HG02623 (cell line): ENCODE measurements at regions not wholly inside any gene's neighbourhood (a gene's known extent, or its start where the extent isn't known, plus 50 kb on each side); places are given as distances from the start of the nearest gene placed in this dataset.

Experiments
- ATAC-seq: cut with Tn5 transposase; IDR thresholded peaks from one replicate; pipeline ENCODE4 v1.9.1; 2021; ENCODE audit warnings: moderate library complexity; ENCODE audit not compliant: unreplicated experiment

DNA sequence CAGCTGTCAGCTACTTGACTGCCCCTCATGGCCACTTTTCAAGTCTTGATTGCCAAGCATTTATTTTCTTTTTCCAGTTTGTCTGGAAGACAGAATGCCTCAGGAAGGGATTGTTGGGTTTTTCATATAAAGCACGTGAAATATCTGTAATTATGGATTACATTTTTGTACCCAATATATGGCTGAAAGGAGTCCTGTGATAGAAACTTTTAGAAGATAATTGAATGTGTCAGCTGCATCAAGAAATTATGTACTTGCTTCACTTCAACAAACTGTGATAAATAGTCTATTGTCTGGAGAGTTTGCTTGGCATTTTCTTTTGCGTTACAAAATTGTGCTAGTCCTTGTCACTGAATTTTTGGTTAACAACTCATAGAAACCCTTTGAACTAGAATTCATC is 247.9 kb upstream of the SLCO3A1 start:
- ATAC-seq: no peak

DNA sequence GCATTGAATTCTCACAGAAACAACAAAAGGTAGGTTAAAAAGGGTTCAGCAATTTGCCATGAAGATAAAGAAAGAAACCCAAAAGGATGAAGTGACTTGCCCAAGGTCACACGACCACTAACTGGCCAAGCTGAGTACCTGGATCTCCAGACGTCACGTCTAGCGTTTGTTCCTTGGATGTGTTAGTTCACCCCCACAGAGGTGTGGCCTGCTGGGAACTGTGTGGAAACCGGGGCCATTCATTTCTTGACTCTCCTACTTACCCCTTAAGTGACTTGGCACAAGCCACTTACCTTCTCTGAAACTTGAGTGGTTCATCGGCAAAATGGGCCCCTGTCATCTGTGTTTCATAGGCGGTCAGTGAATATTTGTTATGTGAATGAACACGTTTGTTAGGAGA is 244.3 kb upstream of the SLCO3A1 start:
- no peak for ATAC-seq

DNA sequence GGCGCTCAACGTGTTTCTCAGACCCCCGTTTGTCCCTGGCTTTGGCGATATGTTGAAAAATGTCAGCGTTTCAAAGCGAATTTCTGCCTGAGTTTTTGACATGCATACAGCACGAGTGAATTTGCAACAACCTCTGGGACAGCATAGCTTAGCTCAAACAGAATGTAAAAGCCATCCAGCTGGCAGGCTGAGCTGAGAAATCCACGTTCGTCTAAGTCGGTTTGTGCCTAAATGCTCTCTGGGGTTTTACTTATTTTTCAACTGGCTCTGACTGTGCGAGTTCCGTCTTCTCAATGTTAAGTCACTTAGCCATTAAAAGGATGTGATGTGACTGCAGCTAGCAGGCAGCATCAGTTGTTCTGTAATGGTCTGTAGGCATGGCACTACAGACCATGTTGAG is 243.5 kb upstream of the SLCO3A1 start:
- no peak for ATAC-seq

DNA sequence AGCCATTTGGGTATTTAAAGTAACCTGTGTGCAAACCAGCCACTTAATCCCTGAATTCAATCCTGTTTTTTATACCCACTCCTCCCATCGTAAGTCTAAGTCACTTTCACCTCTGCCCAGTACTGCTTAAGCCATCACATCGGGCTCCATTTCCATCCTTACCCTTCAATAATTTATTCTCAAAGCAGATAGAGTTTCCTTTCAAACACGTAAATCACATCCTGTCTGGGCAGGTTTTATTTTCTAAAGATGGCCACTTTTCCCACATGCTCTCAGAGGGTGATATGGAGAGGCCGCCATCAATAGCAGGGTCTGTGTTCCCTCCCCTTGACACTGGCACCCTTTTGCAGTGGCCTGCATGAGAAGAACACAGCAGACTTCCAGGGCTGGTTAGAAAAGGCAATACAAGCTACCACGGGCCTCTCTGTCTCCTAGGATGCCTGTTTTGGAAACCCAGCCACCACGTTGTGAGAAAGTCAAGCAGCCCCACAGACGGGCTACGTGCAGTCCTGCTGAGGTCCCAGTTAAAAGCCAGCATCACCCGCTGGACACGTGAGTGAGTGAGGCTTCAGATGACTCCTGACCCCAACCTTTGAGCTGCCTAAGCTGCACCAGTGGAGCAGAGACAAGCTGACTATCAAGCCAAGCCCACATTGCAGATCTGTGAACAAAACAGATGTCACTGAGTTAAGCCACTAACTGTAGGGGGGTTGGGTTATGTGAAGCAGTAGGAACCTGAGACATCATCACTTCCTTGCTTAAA is 241.8 kb upstream of the SLCO3A1 start:
- no peak for ATAC-seq

DNA sequence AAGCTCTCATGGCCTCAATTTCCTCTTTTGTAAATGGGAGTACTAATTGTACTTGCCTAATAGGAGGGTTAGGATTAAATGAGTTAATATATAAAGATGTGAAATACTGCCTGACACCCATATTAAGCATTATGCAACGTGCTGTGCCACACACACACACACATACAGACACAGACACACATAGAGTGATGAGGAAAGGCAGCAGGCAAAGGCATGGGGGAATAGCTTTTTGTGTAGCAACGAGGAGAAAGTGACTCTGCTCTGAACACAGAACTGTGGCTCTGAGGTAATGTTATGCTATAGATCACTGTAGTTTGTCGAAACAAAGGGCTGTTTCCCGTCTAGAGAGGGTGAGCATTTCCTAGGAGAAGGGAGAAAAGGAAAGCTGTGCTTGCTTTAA is 233.3 kb upstream of the SLCO3A1 start:
- ATAC-seq: no peak

DNA sequence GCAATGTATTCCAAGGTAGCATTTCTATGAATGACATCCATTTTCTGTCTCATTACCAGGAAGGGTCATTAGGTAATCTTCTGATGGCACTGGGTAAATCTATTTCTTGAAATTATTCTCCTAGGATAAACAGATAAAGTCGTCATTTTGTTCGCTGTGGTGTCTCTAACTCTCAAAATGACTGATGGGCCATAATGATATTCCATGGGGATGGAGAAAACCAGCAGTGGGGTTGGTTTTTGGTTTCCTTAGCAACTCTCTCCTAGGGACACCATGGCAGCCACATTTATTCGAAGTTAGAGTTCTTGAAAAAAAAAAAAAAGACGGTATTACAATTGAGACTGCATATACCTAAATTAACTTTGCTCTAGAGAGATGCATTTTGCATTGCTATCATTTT is 231.3 kb upstream of the SLCO3A1 start:
- ATAC-seq: no peak

DNA sequence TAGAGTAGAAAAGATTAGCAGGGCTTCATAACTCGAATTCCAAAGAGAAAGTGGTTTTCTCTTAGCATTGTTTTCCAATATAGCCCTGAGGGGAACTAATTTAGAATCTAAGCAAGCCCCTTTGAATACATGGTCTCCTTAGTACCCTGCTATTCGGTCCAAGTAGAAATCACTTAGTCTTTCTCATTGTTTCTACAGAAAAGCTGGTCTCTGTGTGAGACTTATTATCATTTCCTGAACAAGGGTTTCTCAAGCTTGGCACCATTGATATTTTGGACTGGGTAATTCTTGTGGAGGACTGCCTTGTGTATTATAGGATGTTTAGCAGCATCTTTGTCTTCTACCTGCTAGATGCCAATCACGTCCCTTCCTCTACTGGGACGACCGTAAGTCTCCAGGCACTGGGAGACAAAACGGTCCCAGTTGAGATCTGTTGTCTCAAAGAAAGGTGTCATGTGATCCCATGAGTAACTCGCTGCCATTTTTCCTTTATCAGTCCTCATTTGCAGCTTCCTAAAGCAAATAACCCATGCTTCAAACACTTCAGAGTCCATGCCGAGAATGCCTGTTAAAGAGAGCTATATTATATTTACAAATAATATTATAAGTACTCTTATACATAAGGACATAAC is 230.7 kb upstream of the SLCO3A1 start:
- ATAC-seq: no peak

DNA sequence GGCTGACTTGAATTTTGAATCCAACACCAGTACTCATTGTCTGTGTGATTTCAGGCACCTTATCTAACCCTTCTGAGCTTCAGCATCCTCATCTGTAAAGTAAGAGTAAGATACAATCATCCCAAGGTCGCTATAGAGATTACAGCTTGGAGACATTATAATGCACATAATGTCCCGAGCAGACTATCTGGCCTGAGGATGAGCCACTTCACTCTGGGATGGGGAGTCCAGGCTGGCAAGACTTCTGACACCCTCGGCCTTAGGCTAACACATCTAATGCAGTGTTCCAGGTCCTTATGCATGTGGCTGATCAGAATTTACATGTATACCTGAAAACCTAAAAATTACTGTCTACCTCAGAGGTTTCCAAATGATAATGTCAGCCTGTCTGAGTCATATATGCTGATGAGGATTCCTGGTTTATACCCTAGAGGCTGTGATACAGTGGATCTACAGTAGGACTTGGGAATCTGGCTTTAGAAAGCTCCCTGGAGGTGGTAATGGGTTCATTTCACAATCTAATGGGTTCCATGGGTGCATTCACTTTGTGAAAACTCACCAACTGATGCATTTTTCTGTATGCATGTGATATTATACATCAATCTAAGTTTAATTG is 229.0 kb upstream of the SLCO3A1 start:
- ATAC-seq: no peak

DNA sequence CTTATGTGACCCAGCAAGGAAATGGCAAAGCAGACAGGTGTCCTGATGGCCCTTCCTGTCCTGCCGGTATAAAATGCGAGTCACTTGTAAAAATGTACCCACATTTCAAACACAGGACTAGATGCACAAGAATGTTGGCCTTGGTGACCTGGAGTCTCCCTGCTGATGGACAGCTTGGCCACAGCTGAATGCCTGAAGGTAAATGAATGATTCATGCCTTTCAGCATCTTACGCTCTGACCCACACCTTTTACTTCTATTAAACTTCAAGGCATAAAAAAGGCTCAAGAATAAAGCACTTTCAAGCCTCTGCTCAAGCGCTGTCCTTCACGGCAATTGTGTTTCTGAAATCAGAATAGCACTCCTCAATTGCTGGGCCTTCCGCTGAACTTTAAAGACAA is 228.0 kb upstream of the SLCO3A1 start:
- ATAC-seq: no peak

DNA sequence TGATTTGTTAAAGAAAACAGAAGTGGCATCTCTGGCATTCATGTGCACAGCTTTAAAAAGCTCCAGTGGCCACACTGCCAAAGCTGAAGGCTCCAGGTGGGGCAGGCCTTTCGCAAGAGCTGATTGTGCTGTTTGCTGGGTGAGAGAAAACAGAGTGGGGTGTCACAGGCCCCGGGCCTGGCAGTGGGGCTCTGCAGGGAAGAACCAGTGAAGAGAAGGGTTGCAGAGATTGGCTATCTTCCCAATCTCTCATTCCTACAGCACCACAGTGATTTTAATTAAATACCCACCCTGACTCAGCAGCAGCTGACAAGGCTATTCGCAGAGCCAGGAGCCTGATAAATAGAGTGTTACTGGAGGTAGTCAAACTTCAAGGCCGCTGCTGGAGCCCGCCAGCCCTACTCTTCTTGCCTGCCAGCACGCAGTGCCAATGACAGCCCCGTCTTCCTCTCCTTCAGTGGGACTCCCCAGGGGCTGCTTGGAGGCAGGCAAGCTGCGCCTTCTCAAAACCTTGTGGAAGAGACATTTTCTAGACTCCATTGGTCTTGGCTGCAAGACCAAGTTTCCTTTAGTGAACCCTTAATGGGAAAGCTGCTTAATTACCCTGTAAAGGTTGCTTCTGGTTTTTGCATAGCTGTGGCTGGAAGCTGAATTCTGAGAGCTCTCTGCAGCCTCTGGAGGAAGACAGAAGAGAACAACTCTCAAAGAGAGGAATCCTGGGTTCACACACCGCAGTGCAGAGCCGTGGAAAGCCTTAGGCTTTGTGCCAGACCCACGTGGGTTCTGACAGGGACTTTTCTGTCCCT is 225.8 kb upstream of the SLCO3A1 start:
- ATAC-seq: no peak

DNA sequence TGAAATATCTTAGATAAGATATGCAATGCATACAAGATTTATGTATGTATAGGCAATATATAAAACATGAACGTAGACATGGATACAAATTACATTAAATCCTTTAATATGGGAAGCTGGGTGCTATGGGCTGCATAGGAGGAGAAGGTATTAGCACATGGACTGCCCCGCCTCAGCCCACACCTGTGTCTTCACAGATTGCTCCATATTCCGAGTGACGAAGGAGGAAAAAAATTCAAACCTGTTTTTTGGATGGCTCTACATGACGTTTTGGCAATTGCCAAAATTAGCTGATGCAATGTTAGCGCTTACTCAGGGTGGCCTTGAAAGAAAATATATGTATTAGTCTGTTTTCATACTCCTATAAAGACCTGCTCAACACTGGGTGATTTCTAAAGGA is 223.4 kb upstream of the SLCO3A1 start:
- no peak for ATAC-seq

DNA sequence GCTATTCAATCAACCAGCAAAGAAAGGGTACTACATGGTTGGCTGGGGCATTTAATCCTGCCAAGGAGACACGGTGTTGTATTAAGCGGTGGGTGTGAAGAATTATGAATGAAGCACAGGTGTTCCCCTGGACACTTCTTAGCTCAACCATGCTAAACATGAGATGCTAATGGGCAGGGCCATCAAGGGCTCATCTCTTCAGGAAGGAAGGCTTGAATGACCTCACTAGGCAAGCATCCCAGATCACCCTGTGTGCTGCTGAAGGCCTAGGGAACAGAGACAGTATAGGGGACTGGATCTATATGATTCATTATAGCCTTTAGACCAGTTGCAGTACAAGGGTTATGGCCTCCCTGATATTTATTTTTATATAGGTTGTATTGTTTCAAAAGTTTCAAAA is 221.3 kb upstream of the SLCO3A1 start:
- no peak for ATAC-seq

DNA sequence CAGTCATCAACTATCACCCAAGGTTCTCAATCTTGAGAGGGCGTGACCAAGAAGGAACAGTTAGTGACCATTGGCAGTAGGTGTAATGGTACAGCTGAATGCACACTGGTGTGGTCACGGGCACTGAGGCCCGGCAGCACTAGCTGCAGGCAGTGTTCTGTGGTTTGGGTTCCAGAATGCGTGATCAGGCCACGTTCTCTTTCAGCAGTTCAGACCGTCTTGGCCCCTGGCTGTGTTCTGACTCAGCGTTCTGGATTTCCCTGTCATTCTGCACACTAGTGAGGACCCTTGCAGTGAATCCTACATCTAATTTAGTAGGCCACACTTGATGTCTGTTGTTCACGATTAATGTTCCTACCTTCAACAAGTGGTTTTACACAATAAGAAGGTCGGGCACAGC is 220.5 kb upstream of the SLCO3A1 start:
- ATAC-seq: no peak

DNA sequence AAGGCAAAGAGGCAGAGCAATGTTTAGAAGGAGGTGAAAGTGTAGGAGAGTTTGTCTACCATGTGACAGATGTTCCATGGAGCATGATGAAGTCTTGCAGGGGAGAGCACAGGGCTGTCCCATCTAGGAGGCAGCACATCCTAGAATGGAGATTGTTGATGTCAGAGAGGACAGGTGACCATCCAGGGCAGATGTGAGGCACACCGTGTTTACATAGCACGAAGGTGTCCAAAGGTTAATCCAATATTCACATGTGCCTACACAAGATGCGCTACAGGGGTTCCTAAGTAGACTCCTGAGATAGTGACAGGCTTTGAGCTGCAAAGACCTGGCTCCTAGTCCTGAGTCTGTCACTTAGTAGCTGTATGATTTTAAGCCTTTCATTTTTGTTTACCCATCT is 219.3 kb upstream of the SLCO3A1 start:
- ATAC-seq: no peak

DNA sequence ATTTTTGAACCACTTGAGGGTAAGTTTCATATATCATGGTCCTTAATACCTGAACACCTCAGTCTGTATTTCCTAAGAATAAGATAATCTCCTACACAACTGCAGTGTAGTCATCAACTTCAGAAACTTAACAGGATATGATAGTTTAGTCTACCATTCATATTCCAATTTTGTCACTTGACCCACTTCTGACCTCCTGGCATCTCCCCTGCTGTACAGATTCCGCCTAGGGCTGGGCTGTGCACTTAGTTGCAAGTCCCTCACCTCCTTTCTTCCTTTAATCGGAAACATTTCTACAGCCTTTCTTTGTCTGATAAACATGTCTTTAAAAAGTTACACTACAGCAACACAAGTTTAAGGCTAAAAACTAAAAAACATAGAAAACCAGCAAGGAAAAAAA is 218.4 kb upstream of the SLCO3A1 start:
- no peak for ATAC-seq

DNA sequence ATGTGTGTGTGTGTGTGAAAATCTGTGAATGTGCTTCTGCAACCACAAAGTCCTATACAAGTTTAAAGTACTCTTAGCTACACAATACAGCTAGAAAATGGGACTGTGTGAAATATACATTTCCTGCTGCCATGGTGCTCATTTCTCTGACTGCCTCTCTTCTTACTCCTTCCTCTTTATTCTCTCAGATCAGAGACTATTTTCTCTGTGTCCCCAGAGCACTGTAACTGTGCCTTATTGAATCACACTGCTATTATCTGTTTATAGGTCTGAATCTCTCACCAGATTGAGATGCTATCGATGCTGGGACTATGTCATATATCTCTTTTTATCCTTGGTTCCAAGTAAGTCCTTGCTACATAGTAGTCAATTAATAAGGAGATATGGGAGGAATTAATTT is 217.9 kb upstream of the SLCO3A1 start:
- no peak for ATAC-seq

DNA sequence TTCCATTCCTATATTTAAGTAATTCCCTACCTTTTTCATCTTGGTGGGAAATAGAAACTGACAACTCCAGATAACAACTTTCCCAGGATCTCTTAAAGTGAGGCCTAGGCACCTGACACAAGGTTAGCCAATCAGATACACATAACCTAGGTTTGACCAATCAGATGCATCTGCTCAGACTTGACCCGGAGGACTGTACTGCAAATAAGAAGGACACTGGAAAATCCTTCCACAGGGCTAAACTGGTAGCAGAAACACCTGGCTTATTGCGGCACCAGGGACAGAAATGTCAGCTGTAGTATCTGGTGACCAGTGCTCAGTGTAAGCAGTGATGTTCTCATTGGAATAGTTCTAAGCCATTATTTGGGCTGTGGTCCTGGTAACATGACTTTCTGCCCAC is 204.5 kb upstream of the SLCO3A1 start:
- no peak for ATAC-seq

DNA sequence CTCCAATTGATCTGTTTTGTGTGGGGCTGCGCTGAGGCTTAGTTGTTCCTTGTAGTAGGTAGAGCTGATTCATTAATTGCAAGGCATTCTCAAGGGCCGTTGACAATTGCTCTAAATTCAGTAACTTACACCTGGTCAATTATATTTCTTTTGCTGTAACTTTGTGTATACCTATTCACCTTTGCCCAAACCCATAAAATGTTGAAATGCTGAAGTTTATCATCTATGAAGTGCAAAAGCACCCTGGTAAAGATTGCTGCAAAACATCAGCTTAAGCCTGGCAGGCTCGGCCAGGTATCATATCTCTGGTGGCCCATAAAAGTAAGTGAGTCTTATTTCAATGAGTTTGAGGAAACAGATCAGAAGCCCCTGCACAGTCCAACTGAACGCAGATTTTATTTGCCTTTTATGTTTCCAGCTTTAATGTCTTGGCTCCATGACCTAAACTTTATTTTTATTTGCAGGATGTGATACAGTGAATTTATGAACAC is 203.6 kb upstream of the SLCO3A1 start:
- ATAC-seq: no peak

DNA sequence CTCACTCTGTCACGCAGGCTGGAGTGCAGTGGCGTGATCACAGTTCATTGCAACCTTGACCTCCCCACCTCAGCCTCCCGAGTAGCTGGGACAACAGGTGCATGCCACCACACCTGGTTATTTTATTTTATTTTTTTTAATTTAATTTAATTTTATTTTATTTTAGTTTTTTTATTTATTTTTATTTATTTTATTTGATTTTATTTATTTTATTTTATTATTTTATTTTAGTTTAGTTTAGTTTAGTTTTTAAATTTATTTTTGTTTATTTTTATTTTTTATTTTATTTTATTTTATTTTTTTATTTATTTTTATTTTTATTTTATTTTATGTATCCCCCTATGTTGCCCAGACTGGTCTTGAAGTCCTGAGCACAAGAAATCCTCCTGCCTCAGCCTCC is 202.3 kb upstream of the SLCO3A1 start:
- ATAC-seq: no peak

DNA sequence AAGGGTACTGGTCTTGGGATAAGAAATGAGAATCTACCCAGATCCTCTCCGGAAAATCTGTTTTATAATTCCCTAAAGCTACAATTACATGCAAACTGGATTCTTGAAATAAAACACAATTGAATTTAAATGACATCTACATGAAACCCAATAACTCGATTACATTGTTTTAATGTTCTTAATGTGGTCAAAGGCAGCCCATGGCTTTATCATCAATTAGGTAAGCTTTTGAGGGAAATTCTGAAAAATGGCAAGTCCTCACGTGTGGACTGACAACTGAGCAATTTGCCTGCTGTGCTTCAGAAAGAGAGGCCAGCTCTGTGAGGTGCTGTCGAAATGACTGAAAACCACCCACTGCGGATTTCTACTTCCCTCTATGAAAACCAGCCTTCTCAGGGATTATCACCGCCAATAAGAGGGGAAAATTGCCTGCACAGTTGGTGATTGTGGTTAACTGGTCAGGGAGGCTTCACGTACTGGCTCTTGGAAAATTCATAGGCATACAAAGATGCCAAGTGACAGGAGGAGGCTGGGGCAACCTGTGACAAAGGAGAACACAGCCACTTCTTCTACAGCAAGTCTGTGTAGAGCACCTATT is 200.8 kb upstream of the SLCO3A1 start:
- no peak for ATAC-seq
